GM19468 (cell line): ENCODE measurements at regions not wholly inside any gene's neighbourhood (a gene's known extent, or its start where the extent isn't known, plus 50 kb on each side); places are given as distances from the start of the nearest gene placed in this dataset.
A peak's percentile ranks its signal among the peaks of the same experiment; 100 is the strongest.
"Not testable (repeated sequence)": the region's sequence is repeated elsewhere in the genome, so short reads cannot be mapped to it uniquely, and the experiment has no call there.

Experiments used
- ATAC-seq: cut with Tn5 transposase; IDR thresholded peaks from one replicate; pipeline ENCODE4 v1.9.1; 2021; ENCODE audit warnings: mild to moderate bottlenecking, moderate library complexity, moderate number of reproducible peaks; ENCODE audit not compliant: unreplicated experiment; ENCODE audit errors: extremely low read depth

GRCh38 chr4:57945298-57945697 is 835.1 kb upstream of the IGFBP7 start:
- ATAC-seq, result no peak

GRCh38 chr4:57943682-57944081 is 833.5 kb upstream of the IGFBP7 start:
- ATAC-seq, result no peak

- ATAC-seq, result not testable (repeated sequence)
Observed at GRCh38 chr4:57937326-57937725, 827.1 kb upstream of the IGFBP7 start.

- no peak for ATAC-seq
Observed at GRCh38 chr4:57926311-57926710, 816.1 kb upstream of the IGFBP7 start.

GRCh38 chr4:57924951-57925350 is 814.8 kb upstream of the IGFBP7 start:
- no peak for ATAC-seq

- no peak for ATAC-seq
Observed at GRCh38 chr4:57916479-57916878, 806.3 kb upstream of the IGFBP7 start.

- no peak for ATAC-seq
Observed at GRCh38 chr4:57911203-57911602, 801.0 kb upstream of the IGFBP7 start.

- no peak for ATAC-seq
Observed at GRCh38 chr4:57910151-57910550, 800.0 kb upstream of the IGFBP7 start.

GRCh38 chr4:57905965-57906364 is 795.8 kb upstream of the IGFBP7 start:
- ATAC-seq, result no peak

- no peak for ATAC-seq
Observed at GRCh38 chr4:57877047-57877458, 766.9 kb upstream of the IGFBP7 start.

- no peak for ATAC-seq
Observed at GRCh38 chr4:57875829-57876392, 765.7 kb upstream of the IGFBP7 start.

- ATAC-seq, result no peak
Observed at GRCh38 chr4:57866468-57867171, 756.4 kb upstream of the IGFBP7 start.

- ATAC-seq, result peak; percentile 66
Observed at GRCh38 chr4:57865264-57865663, 755.1 kb upstream of the IGFBP7 start.

GRCh38 chr4:57854748-57855147 is 744.6 kb upstream of the IGFBP7 start:
- peak; percentile 45 for ATAC-seq

GRCh38 chr4:57850141-57850540 is 740.0 kb upstream of the IGFBP7 start:
- ATAC-seq, result no peak

GRCh38 chr4:57832083-57832482 is 721.9 kb upstream of the IGFBP7 start:
- ATAC-seq, result no peak

- no peak for ATAC-seq
Observed at GRCh38 chr4:57789666-57790065, 679.5 kb upstream of the IGFBP7 start.

GRCh38 chr4:57777876-57778275 is 667.7 kb upstream of the IGFBP7 start:
- no peak for ATAC-seq

GRCh38 chr4:57774681-57775080 is 664.5 kb upstream of the IGFBP7 start:
- no peak for ATAC-seq

- ATAC-seq, result no peak
Observed at GRCh38 chr4:57774171-57774570, 664.0 kb upstream of the IGFBP7 start.

- ATAC-seq, result no peak
Observed at GRCh38 chr4:57766341-57766740, 656.2 kb upstream of the IGFBP7 start.

- ATAC-seq, result no peak
Observed at GRCh38 chr4:57764856-57765255, 654.7 kb upstream of the IGFBP7 start.
